Endodermal cell (in vitro differentiated cells): ENCODE measurements at regions not wholly inside any gene's neighbourhood (a gene's known extent, or its start where the extent isn't known, plus 50 kb on each side); places are given as distances from the start of the nearest gene placed in this dataset.

Source experiments
- DNase-seq: peaks from one replicate; pipeline ENCODE4 v3.0.0-alpha.2; 2017
- H3K27ac ChIP-seq: 2 replicates; pipeline ENCODE4 v1.5.1; 2013; ENCODE audit warnings: mild to moderate bottlenecking, low read depth, low read length, moderate library complexity
- H3K27me3 ChIP-seq: 2 replicates; pipeline ENCODE4 v1.6.1; 2013; ENCODE audit warnings: mild to moderate bottlenecking, low read length, moderate library complexity; ENCODE audit not compliant: insufficient read depth, control insufficient read depth, poor library complexity, severe bottlenecking
- H3K36me3 ChIP-seq: 2 replicates; pipeline ENCODE4 v1.7.0; 2013; ENCODE audit warnings: mild to moderate bottlenecking, low read length, moderate library complexity; ENCODE audit not compliant: control insufficient read depth, insufficient read depth
- H3K4me1 ChIP-seq: one replicate; pipeline ENCODE4 v1.7.0; 2013; ENCODE audit warnings: low read length; ENCODE audit not compliant: control insufficient read depth, insufficient read depth
- H3K4me3 ChIP-seq: 2 replicates; pipeline ENCODE4 v1.5.1; 2013; ENCODE audit warnings: mild to moderate bottlenecking, low read length, moderate library complexity
- H3K9ac ChIP-seq: 2 replicates; pipeline ENCODE4 v1.6.1; 2013; ENCODE audit warnings: mild to moderate bottlenecking, low read length, moderate library complexity; ENCODE audit not compliant: poor library complexity, severe bottlenecking; ENCODE audit errors: extremely low read depth
- H3K9me3 ChIP-seq: 2 replicates; pipeline ENCODE4 v1.6.1; 2013; ENCODE audit warnings: mild to moderate bottlenecking, low read length, moderate library complexity; ENCODE audit not compliant: control insufficient read depth
- H3K27ac Mint-ChIP-seq: 2 replicates; pipeline ENCODE4 v1.8.0; 2020; ENCODE audit warnings: mixed read lengths
- H3K27me3 Mint-ChIP-seq: 2 replicates; pipeline ENCODE4 v1.8.0; 2021; ENCODE audit warnings: mild to moderate bottlenecking, mixed read lengths; ENCODE audit not compliant: insufficient read depth
- H3K36me3 Mint-ChIP-seq: 2 replicates; pipeline ENCODE4 v1.8.0; 2020; ENCODE audit warnings: low read depth, mixed read lengths
- H3K4me1 Mint-ChIP-seq: 2 replicates; pipeline ENCODE4 v1.8.0; 2020; ENCODE audit warnings: mixed read lengths
- H3K4me3 Mint-ChIP-seq: 2 replicates; pipeline ENCODE4 v1.8.0; 2020; ENCODE audit warnings: mild to moderate bottlenecking, moderate library complexity, mixed read lengths
- H3K9me3 Mint-ChIP-seq: 2 replicates; pipeline ENCODE4 v1.8.0; 2020; ENCODE audit warnings: mild to moderate bottlenecking, mixed read lengths
- CTCF ChIP-seq: fragments of 200-600 bp; sonication (generic); conservative IDR thresholded peaks from 2 replicates; pipeline ENCODE4 v1.5.0; 2021; ENCODE audit warnings: antibody characterized with exemption, mild to moderate bottlenecking
- WGBS, 2 experiments: methylation state at CpG; one replicate each; pipeline versions ENCODE4 v1.1.5 to v1.1.7; 2013; ENCODE audit warnings: missing lambda C conversion rate in 2 of 2, mixed read lengths in 1 of 2; ENCODE audit not compliant: insufficient coverage in 1 of 2, insufficient read length in 1 of 2; 5-methylcytosine and 5-hydroxymethylcytosine counted together

GRCh38 chr11:95668131-95668530, 121.5 kb downstream of the FAM76B start:
- no peak overlapping the region for H3K27ac ChIP-seq
- no peaks in the 10 kb centered on the region for H3K9me3 Mint-ChIP-seq
- no peaks in the 10 kb centered on the region for H3K36me3 Mint-ChIP-seq
- H3K27ac Mint-ChIP-seq = no peak overlapping the region
- no peak overlapping the region for H3K4me3 Mint-ChIP-seq
- WGBS, 2 experiments = 86 to 93% methylated on average over 3 of the region's 3 CpGs
- no peak overlapping the region for H3K4me3 ChIP-seq
- no peak for DNase-seq
- no peak for TF ChIP-seq CTCF
- H3K4me1 Mint-ChIP-seq = no peaks in the 10 kb centered on the region
- no peaks in the 10 kb centered on the region for H3K27me3 ChIP-seq
- H3K36me3 ChIP-seq = no peaks in the 10 kb centered on the region
- H3K9me3 ChIP-seq = no peaks in the 10 kb centered on the region
- peaks cover 2% of the 10 kb centered on the region for H3K27me3 Mint-ChIP-seq
- H3K4me1 ChIP-seq = no peaks in the 10 kb centered on the region
- H3K9ac ChIP-seq = no peak overlapping the region

GRCh38 chr11:95661162-95661561, 128.4 kb downstream of the FAM76B start:
- no peaks in the 10 kb centered on the region for H3K36me3 Mint-ChIP-seq
- H3K4me3 ChIP-seq = no peak overlapping the region
- no peak overlapping the region for H3K4me3 Mint-ChIP-seq
- H3K27ac ChIP-seq = no peak overlapping the region
- no peaks in the 10 kb centered on the region for H3K4me1 ChIP-seq
- no peak overlapping the region for H3K9ac ChIP-seq
- H3K9me3 ChIP-seq = no peaks in the 10 kb centered on the region
- DNase-seq = no peak
- H3K4me1 Mint-ChIP-seq = peaks cover 6% of the 10 kb centered on the region
- H3K9me3 Mint-ChIP-seq = no peaks in the 10 kb centered on the region
- H3K27me3 Mint-ChIP-seq = no peaks in the 10 kb centered on the region
- no CpG with 5 or more reads among the region's 2 CpGs for WGBS, 2 experiments
- no peaks in the 10 kb centered on the region for H3K27me3 ChIP-seq
- TF ChIP-seq CTCF = no peak
- H3K27ac Mint-ChIP-seq = no peak overlapping the region
- no peaks in the 10 kb centered on the region for H3K36me3 ChIP-seq

- Mint-ChIP-seq H3K4me3 (no peak overlapping the region), H3K27me3 (no peaks in the 10 kb centered on the region), H3K36me3 (no peaks in the 10 kb centered on the region), H3K9me3 (no peaks in the 10 kb centered on the region), H3K4me1 (peaks cover 6% of the 10 kb centered on the region), H3K27ac (no peak overlapping the region)
- no peak overlapping the region for H3K27ac ChIP-seq
- no peaks in the 10 kb centered on the region for H3K36me3 ChIP-seq
- H3K9ac ChIP-seq = no peak overlapping the region
- H3K9me3 ChIP-seq = no peaks in the 10 kb centered on the region
- no peak for TF ChIP-seq CTCF
- H3K4me1 ChIP-seq = no peaks in the 10 kb centered on the region
- no peaks in the 10 kb centered on the region for H3K27me3 ChIP-seq
- peak; percentile 47 for DNase-seq
- no peak overlapping the region for H3K4me3 ChIP-seq
Measured at GRCh38 chr11:95660038-95660437, 129.5 kb downstream of the FAM76B start.
